ENCODE measurements at regions not wholly inside any gene's neighbourhood (a gene's known extent, or its start where the extent isn't known, plus 50 kb on each side); places are given as distances from the start of the nearest gene placed in this dataset.

DNA sequence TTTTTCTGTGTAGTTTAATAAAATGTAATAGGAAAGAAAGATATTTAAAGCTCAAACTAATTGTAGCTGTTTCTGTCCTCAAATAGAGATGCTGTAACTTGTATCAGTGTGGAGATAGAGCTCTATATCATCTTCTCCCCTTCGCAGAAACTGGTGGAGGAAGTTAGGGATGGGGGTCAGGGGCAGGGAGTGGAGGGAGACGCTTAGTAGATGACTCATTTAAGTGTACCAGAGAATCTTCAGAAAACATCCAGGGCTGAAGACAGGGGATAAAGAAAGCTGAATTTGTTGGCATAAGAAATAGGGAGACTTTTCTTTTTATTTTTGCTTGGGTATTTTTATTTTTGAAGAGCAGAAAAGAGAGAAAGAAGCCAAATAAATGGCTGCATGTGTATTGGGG, 282.6 kb upstream of the DPYD start:
- TF ChIP-seq POLR2AphosphoS5 (IDR thresholded peaks at IDR 0.05) (no peak), POLR2A (IDR thresholded peaks at IDR 0.05) (no peak)
- TF ChIP-seq, protein P1, sequence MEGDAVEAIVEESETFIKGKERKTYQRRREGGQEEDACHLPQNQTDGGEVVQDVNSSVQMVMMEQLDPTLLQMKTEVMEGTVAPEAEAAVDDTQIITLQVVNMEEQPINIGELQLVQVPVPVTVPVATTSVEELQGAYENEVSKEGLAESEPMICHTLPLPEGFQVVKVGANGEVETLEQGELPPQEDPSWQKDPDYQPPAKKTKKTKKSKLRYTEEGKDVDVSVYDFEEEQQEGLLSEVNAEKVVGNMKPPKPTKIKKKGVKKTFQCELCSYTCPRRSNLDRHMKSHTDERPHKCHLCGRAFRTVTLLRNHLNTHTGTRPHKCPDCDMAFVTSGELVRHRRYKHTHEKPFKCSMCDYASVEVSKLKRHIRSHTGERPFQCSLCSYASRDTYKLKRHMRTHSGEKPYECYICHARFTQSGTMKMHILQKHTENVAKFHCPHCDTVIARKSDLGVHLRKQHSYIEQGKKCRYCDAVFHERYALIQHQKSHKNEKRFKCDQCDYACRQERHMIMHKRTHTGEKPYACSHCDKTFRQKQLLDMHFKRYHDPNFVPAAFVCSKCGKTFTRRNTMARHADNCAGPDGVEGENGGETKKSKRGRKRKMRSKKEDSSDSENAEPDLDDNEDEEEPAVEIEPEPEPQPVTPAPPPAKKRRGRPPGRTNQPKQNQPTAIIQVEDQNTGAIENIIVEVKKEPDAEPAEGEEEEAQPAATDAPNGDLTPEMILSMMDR (IDR thresholded peaks at IDR 0.05): no peak
